ENCODE measurements at regions not wholly inside any gene's neighbourhood (a gene's known extent, or its start where the extent isn't known, plus 50 kb on each side); places are given as distances from the start of the nearest gene placed in this dataset.
"Not testable (repeated sequence)": the region's sequence is repeated elsewhere in the genome, so short reads cannot be mapped to it uniquely, and the experiment has no call there.

GRCh38 chr18:60918862-60919261 is 414.4 kb upstream of the CDH20 start:
- H3K9ac ChIP-seq (ENCODE audit: low read length); H3K4me1 ChIP-seq (ENCODE audit: control insufficient read depth, insufficient read depth, low read length): not testable (repeated sequence)

DNA sequence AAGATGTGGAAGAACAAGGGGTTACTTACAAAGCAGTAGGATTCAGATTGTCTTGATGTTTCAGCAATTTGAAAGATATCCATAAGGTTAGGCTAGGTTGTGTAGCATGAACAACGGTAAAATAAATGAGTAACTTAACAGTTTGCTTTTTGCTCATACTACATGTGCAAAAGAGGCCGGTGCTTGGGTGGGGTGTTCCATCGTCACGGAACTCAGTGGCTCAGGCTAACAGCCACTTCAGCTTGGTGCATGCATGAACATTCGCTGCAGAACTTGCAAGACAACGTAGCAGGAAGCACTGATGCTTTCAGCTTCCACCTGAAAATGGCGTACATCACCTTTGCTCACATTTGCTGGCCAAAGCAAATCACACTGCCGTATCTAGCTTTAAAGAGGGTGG is 407.3 kb upstream of the CDH20 start:
- H3K27me3 ChIP-seq (ENCODE audit: control insufficient read depth, insufficient read depth, low read length) = no peaks in the 10 kb centered on the region

More at GRCh38 chr18:60918862-60919261, 414.4 kb upstream of the CDH20 start:
- H3K4me3 ChIP-seq (ENCODE audit: low read depth, low read length); H3K9me3 ChIP-seq (ENCODE audit: control insufficient read depth, insufficient read depth, low read depth, low read length); H3K27me3 ChIP-seq (ENCODE audit: control insufficient read depth, insufficient read depth, low read length); H3K36me3 ChIP-seq (ENCODE audit: control insufficient read depth, insufficient read depth, low read length); H3K27ac ChIP-seq (ENCODE audit: low read depth, low read length): not testable (repeated sequence)

GRCh38 chr18:60929966-60930365 is 403.3 kb upstream of the CDH20 start:
- no peaks in the 10 kb centered on the region for H3K36me3 ChIP-seq (ENCODE audit: control insufficient read depth, insufficient read depth, low read length)
- H3K9me3 ChIP-seq (ENCODE audit: control insufficient read depth, insufficient read depth, low read depth, low read length) = no peaks in the 10 kb centered on the region
- H3K9ac ChIP-seq (ENCODE audit: low read length) = no peak overlapping the region
- H3K4me3 ChIP-seq (ENCODE audit: low read depth, low read length) = no peak overlapping the region
- H3K27ac ChIP-seq (ENCODE audit: low read depth, low read length) = no peak overlapping the region
- H3K4me1 ChIP-seq (ENCODE audit: control insufficient read depth, insufficient read depth, low read length) = no peaks in the 10 kb centered on the region
- H3K27me3 ChIP-seq (ENCODE audit: control insufficient read depth, insufficient read depth, low read length) = no peaks in the 10 kb centered on the region

More for the DNA sequence above, 407.3 kb upstream of the CDH20 start:
- H3K36me3 ChIP-seq (ENCODE audit: control insufficient read depth, insufficient read depth, low read length) = no peaks in the 10 kb centered on the region
- no peak overlapping the region for H3K4me3 ChIP-seq (ENCODE audit: low read depth, low read length)
- no peaks in the 10 kb centered on the region for H3K9me3 ChIP-seq (ENCODE audit: control insufficient read depth, insufficient read depth, low read depth, low read length)
- no peak overlapping the region for H3K27ac ChIP-seq (ENCODE audit: low read depth, low read length)
- H3K4me1 ChIP-seq (ENCODE audit: control insufficient read depth, insufficient read depth, low read length) = no peaks in the 10 kb centered on the region
- H3K9ac ChIP-seq (ENCODE audit: low read length) = no peak overlapping the region

GRCh38 chr18:60935041-60935910 is 398.0 kb upstream of the CDH20 start:
- Histone ChIP-seq H3K27me3 (ENCODE audit: control insufficient read depth, insufficient read depth, low read length) (no peaks in the 10 kb centered on the region), H3K4me3 (ENCODE audit: low read depth, low read length) (no peak overlapping the region), H3K4me1 (ENCODE audit: control insufficient read depth, insufficient read depth, low read length) (no peaks in the 10 kb centered on the region), H3K9ac (ENCODE audit: low read length) (no peak overlapping the region), H3K9me3 (ENCODE audit: control insufficient read depth, insufficient read depth, low read depth, low read length) (no peaks in the 10 kb centered on the region), H3K36me3 (ENCODE audit: control insufficient read depth, insufficient read depth, low read length) (no peaks in the 10 kb centered on the region), H3K27ac (ENCODE audit: low read depth, low read length) (no peak overlapping the region)

GRCh38 chr18:60936101-60936500 is 397.1 kb upstream of the CDH20 start:
- Histone ChIP-seq H3K27ac (ENCODE audit: low read depth, low read length) (no peak overlapping the region), H3K9ac (ENCODE audit: low read length) (no peak overlapping the region), H3K9me3 (ENCODE audit: control insufficient read depth, insufficient read depth, low read depth, low read length) (no peaks in the 10 kb centered on the region), H3K4me3 (ENCODE audit: low read depth, low read length) (no peak overlapping the region), H3K4me1 (ENCODE audit: control insufficient read depth, insufficient read depth, low read length) (no peaks in the 10 kb centered on the region), H3K27me3 (ENCODE audit: control insufficient read depth, insufficient read depth, low read length) (no peaks in the 10 kb centered on the region), H3K36me3 (ENCODE audit: control insufficient read depth, insufficient read depth, low read length) (no peaks in the 10 kb centered on the region)

DNA sequence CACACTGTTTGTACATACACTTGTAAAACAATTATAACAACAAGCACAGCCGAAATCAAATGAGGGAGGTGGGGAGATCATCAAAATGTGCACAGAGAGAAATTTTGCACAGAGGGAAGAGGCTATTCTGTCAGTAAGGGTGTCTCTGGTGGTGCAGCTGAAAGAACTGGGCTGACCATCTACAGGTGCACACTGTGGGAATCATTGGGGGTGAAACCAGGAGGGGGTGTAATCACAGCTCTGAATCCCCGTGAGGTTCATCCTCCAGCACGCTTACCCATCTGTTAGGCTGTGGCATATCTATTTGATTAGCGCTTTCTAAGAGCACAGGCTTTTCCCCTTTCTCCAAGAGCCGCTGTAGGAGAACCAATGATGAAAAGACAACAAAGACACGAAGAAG is 389.9 kb upstream of the CDH20 start:
- no peaks in the 10 kb centered on the region for H3K4me1 ChIP-seq (ENCODE audit: control insufficient read depth, insufficient read depth, low read length)

DNA sequence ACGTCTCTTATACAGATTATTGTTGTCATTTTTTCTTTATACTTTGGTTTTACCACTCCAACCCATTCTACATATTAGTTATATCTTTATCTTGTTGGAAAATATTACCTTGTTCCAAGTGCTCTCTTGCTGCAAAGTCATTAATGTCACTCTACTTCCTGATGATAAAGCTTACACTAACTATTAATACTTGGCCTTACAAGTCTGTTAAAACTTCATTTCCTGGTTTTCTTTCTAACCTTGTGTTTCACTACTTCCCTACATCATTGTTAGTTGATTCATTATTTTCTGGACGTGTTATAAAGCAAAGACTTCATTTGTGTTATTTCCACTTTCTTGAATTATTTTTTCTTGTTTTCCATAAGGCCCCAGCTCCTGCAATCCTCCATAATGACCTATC is 382.6 kb upstream of the CDH20 start:
- H3K36me3 ChIP-seq (ENCODE audit: control insufficient read depth, insufficient read depth, low read length) = no peaks in the 10 kb centered on the region
- H3K4me3 ChIP-seq (ENCODE audit: low read depth, low read length) = no peak overlapping the region
- H3K27me3 ChIP-seq (ENCODE audit: control insufficient read depth, insufficient read depth, low read length) = no peaks in the 10 kb centered on the region
- H3K9ac ChIP-seq (ENCODE audit: low read length) = no peak overlapping the region
- no peak overlapping the region for H3K27ac ChIP-seq (ENCODE audit: low read depth, low read length)
- H3K4me1 ChIP-seq (ENCODE audit: control insufficient read depth, insufficient read depth, low read length) = no peaks in the 10 kb centered on the region
- H3K9me3 ChIP-seq (ENCODE audit: control insufficient read depth, insufficient read depth, low read depth, low read length) = no peaks in the 10 kb centered on the region

More for the DNA sequence above, 389.9 kb upstream of the CDH20 start:
- Histone ChIP-seq H3K36me3 (ENCODE audit: control insufficient read depth, insufficient read depth, low read length) (no peaks in the 10 kb centered on the region), H3K27ac (ENCODE audit: low read depth, low read length) (no peak overlapping the region), H3K27me3 (ENCODE audit: control insufficient read depth, insufficient read depth, low read length) (no peaks in the 10 kb centered on the region), H3K9me3 (ENCODE audit: control insufficient read depth, insufficient read depth, low read depth, low read length) (no peaks in the 10 kb centered on the region), H3K4me3 (ENCODE audit: low read depth, low read length) (no peak overlapping the region), H3K9ac (ENCODE audit: low read length) (no peak overlapping the region)

GRCh38 chr18:60951091-60951490 is 382.1 kb upstream of the CDH20 start:
- Histone ChIP-seq H3K27ac (ENCODE audit: low read depth, low read length) (no peak overlapping the region), H3K36me3 (ENCODE audit: control insufficient read depth, insufficient read depth, low read length) (no peaks in the 10 kb centered on the region), H3K27me3 (ENCODE audit: control insufficient read depth, insufficient read depth, low read length) (no peaks in the 10 kb centered on the region), H3K4me3 (ENCODE audit: low read depth, low read length) (no peak overlapping the region), H3K4me1 (ENCODE audit: control insufficient read depth, insufficient read depth, low read length) (no peaks in the 10 kb centered on the region), H3K9ac (ENCODE audit: low read length) (no peak overlapping the region), H3K9me3 (ENCODE audit: control insufficient read depth, insufficient read depth, low read depth, low read length) (no peaks in the 10 kb centered on the region)

DNA sequence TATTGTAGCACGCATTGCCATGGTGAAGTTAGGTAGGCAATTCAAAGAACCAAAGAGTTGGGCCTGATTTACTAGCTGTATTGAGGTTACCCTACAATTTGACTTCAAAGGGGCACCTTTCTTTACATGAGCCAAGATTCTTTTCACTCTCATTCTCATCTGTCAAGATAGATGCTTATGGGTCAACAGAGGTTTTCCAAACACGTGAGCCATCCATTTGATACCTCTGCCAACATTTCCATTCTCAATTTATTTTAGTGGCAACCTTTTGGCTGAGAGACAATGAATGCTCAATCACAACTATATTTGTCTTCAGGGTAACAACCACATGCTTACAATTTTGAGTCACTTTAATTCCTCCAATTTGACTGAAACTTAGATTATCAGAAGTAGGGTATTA is 370.6 kb upstream of the CDH20 start:
- no peak overlapping the region for H3K4me3 ChIP-seq (ENCODE audit: low read depth, low read length)
- H3K4me1 ChIP-seq (ENCODE audit: control insufficient read depth, insufficient read depth, low read length) = no peaks in the 10 kb centered on the region
- no peaks in the 10 kb centered on the region for H3K9me3 ChIP-seq (ENCODE audit: control insufficient read depth, insufficient read depth, low read depth, low read length)
- H3K27me3 ChIP-seq (ENCODE audit: control insufficient read depth, insufficient read depth, low read length) = no peaks in the 10 kb centered on the region
- no peak overlapping the region for H3K27ac ChIP-seq (ENCODE audit: low read depth, low read length)
- no peak overlapping the region for H3K9ac ChIP-seq (ENCODE audit: low read length)
- H3K36me3 ChIP-seq (ENCODE audit: control insufficient read depth, insufficient read depth, low read length) = no peaks in the 10 kb centered on the region

GRCh38 chr18:60965856-60966255 is 367.4 kb upstream of the CDH20 start:
- Histone ChIP-seq H3K4me1 (ENCODE audit: control insufficient read depth, insufficient read depth, low read length) (no peaks in the 10 kb centered on the region), H3K27ac (ENCODE audit: low read depth, low read length) (no peak overlapping the region), H3K36me3 (ENCODE audit: control insufficient read depth, insufficient read depth, low read length) (no peaks in the 10 kb centered on the region), H3K4me3 (ENCODE audit: low read depth, low read length) (no peak overlapping the region), H3K27me3 (ENCODE audit: control insufficient read depth, insufficient read depth, low read length) (no peaks in the 10 kb centered on the region), H3K9me3 (ENCODE audit: control insufficient read depth, insufficient read depth, low read depth, low read length) (no peaks in the 10 kb centered on the region), H3K9ac (ENCODE audit: low read length) (no peak overlapping the region)

DNA sequence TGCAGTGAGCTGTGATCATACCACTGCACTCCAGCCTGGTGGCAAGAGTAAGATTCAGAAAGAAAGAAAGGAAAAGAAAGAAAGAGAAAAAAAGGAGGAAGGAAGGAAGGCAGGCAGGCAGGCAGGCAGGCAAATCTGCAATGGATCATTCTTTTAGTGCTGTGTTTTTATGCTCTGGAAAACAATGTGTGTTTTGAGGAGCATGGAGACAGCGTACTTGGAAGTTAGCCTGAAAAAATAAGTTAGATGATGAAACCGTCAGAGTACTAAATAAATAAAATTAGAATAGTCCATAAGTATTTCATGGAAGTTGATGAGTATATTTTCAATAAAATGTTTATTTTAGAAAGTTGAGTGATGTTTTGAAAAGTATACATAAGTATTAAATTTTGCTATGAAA is 366.4 kb upstream of the CDH20 start:
- Histone ChIP-seq H3K27ac (ENCODE audit: low read depth, low read length) (no peak overlapping the region), H3K36me3 (ENCODE audit: control insufficient read depth, insufficient read depth, low read length) (no peaks in the 10 kb centered on the region), H3K4me1 (ENCODE audit: control insufficient read depth, insufficient read depth, low read length) (no peaks in the 10 kb centered on the region), H3K27me3 (ENCODE audit: control insufficient read depth, insufficient read depth, low read length) (no peaks in the 10 kb centered on the region), H3K9ac (ENCODE audit: low read length) (no peak overlapping the region), H3K4me3 (ENCODE audit: low read depth, low read length) (no peak overlapping the region), H3K9me3 (ENCODE audit: control insufficient read depth, insufficient read depth, low read depth, low read length) (no peaks in the 10 kb centered on the region)

All from HUES6 (cell line).